ENCODE measurements at regions not wholly inside any gene's neighbourhood (a gene's known extent, or its start where the extent isn't known, plus 50 kb on each side); places are given as distances from the start of the nearest gene placed in this dataset.

- no peaks in the 10 kb centered on the region for H3K9me3 ChIP-seq (ENCODE audit: control insufficient read depth, low read depth, low read length)
- H2AFZ ChIP-seq (ENCODE audit: control insufficient read depth, low read length): no peak overlapping the region
- no peaks in the 10 kb centered on the region for H3K79me2 ChIP-seq (ENCODE audit: control insufficient read depth, insufficient read depth, low read length)
- H3K9me1 ChIP-seq (ENCODE audit: control insufficient read depth, extremely low read depth, insufficient read depth, low read length): no peaks in the 10 kb centered on the region
- TF ChIP-seq EZH2 (IDR thresholded peaks at IDR 0.05; ENCODE audit: low read length): no peak
- TF ChIP-seq CTCF (optimal IDR thresholded peaks at IDR 0.05 in 1 of 3, IDR thresholded peaks at IDR 0.05 in 1 of 3, conservative IDR thresholded peaks at IDR 0.05 in 1 of 3; ENCODE audit: extremely low read depth in 1 of 3, insufficient read depth in 2 of 3, low read length in 3 of 3): no peak
- H3K4me1 ChIP-seq (ENCODE audit: control insufficient read depth, extremely low read depth, insufficient read depth, low read length): no peaks in the 10 kb centered on the region
- dilution Hi-C loops (cut with MboI; ENCODE audit: extremely low pct_ligation_motif_present, low sequenced_read_pairs): no loop called here
- H3K9ac ChIP-seq (ENCODE audit: control insufficient read depth, extremely low read depth, insufficient read depth, low read length): no peak overlapping the region
- H3K36me3 ChIP-seq (ENCODE audit: control insufficient read depth in 2 of 2, extremely low read depth in 1 of 2, insufficient read depth in 2 of 2, low read length in 2 of 2): no peaks in the 10 kb centered on the region
- no peak for DNase-seq (ENCODE audit: low read depth, low spot score)
- no peak for FAIRE-seq
- no peaks in the 10 kb centered on the region for H3K27me3 ChIP-seq (ENCODE audit: control insufficient read depth, extremely low read depth, insufficient read depth, low read length)
- H3K27ac ChIP-seq (ENCODE audit: control insufficient read depth, insufficient read depth, low read length): no peak overlapping the region
- no peak overlapping the region for H3K4me2 ChIP-seq (ENCODE audit: control insufficient read depth, extremely low read depth, insufficient read depth, low read depth, low read length)
- no peaks in the 10 kb centered on the region for H4K20me1 ChIP-seq (ENCODE audit: control insufficient read depth, extremely low read depth, insufficient read depth, low read length)
- no peak overlapping the region for H3K4me3 ChIP-seq (ENCODE audit: control insufficient read depth in 2 of 3, extremely low read depth in 1 of 3, insufficient read depth in 2 of 3, low read depth in 1 of 3, low read length in 3 of 3)
Measured at GRCh38 chr6:20348041-20348440, 53.6 kb upstream of the E2F3 start.

GRCh38 chr6:20349225-20349624, 52.5 kb upstream of the E2F3 start:
- FAIRE-seq (no peak), DNase-seq (ENCODE audit: low read depth, low spot score) (no peak)
- TF ChIP-seq CTCF (optimal IDR thresholded peaks at IDR 0.05 in 1 of 3, IDR thresholded peaks at IDR 0.05 in 1 of 3, conservative IDR thresholded peaks at IDR 0.05 in 1 of 3; ENCODE audit: extremely low read depth in 1 of 3, insufficient read depth in 2 of 3, low read length in 3 of 3): no peak
- no peak for TF ChIP-seq EZH2 (IDR thresholded peaks at IDR 0.05; ENCODE audit: low read length)
- no peaks in the 10 kb centered on the region for H4K20me1 ChIP-seq (ENCODE audit: control insufficient read depth, extremely low read depth, insufficient read depth, low read length)
- no peaks in the 10 kb centered on the region for H3K27me3 ChIP-seq (ENCODE audit: control insufficient read depth, extremely low read depth, insufficient read depth, low read length)
- H3K9ac ChIP-seq (ENCODE audit: control insufficient read depth, extremely low read depth, insufficient read depth, low read length): no peak overlapping the region
- H3K4me1 ChIP-seq (ENCODE audit: control insufficient read depth, extremely low read depth, insufficient read depth, low read length): no peaks in the 10 kb centered on the region
- H3K9me1 ChIP-seq (ENCODE audit: control insufficient read depth, extremely low read depth, insufficient read depth, low read length): no peaks in the 10 kb centered on the region
- no peaks in the 10 kb centered on the region for H3K9me3 ChIP-seq (ENCODE audit: control insufficient read depth, low read depth, low read length)
- no peak overlapping the region for H3K27ac ChIP-seq (ENCODE audit: control insufficient read depth, insufficient read depth, low read length)
- no peak overlapping the region for H3K4me2 ChIP-seq (ENCODE audit: control insufficient read depth, extremely low read depth, insufficient read depth, low read depth, low read length)
- no peak overlapping the region for H2AFZ ChIP-seq (ENCODE audit: control insufficient read depth, low read length)
- H3K79me2 ChIP-seq (ENCODE audit: control insufficient read depth, insufficient read depth, low read length): no peaks in the 10 kb centered on the region
- H3K36me3 ChIP-seq (ENCODE audit: control insufficient read depth in 2 of 2, extremely low read depth in 1 of 2, insufficient read depth in 2 of 2, low read length in 2 of 2): no peaks in the 10 kb centered on the region
- no peak overlapping the region for H3K4me3 ChIP-seq (ENCODE audit: control insufficient read depth in 2 of 3, extremely low read depth in 1 of 3, insufficient read depth in 2 of 3, low read depth in 1 of 3, low read length in 3 of 3)
- dilution Hi-C loops (cut with MboI; ENCODE audit: extremely low pct_ligation_motif_present, low sequenced_read_pairs): no loop called here
